EH (cell line): ENCODE measurements at regions not wholly inside any gene's neighbourhood (a gene's known extent, or its start where the extent isn't known, plus 50 kb on each side); places are given as distances from the start of the nearest gene placed in this dataset.

Experiments
- DNase-seq: peaks from one replicate; pipeline ENCODE4 v3.0.0-alpha.2; 2015; ENCODE audit warnings: low read depth

DNA sequence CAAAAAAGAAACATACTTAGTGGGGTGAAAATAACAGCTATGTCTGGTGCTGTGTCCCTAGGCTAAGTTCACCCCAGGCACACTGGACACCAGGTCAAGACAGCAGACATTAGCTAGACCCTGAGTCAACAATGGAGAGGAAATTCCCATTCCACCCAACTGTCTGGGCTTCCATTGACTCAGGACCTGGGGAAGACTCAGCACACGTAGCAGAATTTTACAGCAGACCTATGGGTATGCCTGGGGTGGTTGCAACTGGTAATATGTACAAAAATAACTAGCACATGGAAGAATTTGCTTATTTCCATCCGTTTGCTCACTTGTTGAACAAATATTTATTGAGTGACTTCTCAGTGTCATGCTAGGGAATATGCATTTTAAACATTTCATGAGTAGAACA, 117.0 kb downstream of the GAS1 start:
- peak; percentile 41 for DNase-seq

GRCh38 chr9:86829496-86830046, 117.7 kb downstream of the GAS1 start:
- DNase-seq = no peak

DNA sequence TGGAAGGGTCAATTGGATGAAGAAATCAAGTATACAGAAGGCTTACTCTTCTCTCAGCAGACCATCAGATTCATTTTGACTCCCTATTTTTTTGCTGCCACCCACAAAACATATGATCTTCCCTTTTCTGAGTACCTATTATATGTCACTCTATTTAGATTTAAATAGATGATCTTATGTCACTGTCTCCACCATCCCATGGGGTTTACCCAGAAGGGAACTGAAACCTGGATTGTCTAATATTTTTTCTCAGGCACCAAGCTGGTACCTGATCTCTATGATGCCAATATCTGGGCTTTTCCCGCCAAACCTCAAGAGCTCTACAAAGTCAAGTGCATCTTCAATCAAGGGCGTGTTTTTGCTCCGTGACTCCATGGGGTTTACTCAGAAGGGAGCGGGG, 118.7 kb downstream of the GAS1 start:
- no peak for DNase-seq

GRCh38 chr9:86827893-86828292, 119.4 kb downstream of the GAS1 start:
- no peak for DNase-seq

DNA sequence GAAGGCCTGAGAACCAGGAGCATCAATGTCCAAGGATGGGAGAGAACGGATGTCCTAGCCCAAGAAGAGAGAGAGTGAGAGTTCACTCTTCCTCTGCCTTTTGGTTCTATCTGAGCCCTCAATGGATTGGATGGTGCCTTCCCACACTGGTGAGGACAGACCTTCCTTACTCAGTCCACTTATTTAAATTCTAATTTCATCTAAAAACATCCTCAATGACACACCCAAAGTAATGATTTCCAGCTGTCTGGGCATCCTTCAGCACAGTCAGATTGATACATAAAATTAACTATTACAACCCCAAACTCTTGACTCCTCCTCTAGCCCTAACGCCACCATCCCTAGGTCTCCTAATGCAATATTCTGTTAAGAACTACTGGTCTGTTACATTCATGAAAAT, 122.0 kb downstream of the GAS1 start:
- no peak for DNase-seq

- no peak for DNase-seq
Measured at GRCh38 chr9:86822006-86822801, 125.1 kb downstream of the GAS1 start.

DNA sequence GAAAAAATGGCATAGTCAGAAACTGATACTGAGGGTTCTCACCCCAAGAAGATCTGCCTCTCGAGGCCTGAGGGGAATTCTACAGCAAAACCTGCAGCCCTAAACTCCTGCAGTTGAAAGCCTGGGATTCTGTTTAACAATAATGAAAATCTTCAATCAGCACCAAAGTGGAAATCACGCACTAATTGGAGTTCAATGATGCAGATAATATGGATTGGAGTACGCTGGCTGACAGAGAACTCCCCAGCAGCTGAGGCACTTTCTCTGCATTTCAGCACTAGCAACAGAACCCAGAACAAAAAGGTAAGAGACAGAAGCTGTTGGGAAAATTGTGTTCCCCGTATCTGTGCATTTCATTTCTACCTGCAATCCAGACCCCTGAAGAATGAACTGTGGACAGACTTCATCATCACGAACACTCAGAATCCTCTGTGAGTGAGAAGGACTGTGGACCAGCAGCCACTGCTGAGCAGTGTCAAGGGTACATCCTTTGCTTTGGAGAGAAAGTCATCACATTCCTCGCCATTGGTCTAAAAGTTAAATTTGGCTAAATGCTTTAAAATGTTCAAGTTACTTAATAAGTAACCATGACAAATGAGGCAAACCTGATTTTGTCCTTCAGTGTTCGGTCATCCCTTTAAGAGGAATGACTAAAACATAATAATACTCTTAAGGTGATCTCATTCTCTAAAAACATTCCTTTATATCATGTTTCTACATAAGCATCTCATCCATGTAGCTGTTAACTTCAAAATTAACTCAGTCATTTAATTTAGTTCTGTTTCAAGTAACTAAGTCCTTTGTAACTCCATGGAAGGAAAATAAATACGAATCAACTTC, 126.1 kb downstream of the GAS1 start:
- DNase-seq = peak; percentile 17

DNA sequence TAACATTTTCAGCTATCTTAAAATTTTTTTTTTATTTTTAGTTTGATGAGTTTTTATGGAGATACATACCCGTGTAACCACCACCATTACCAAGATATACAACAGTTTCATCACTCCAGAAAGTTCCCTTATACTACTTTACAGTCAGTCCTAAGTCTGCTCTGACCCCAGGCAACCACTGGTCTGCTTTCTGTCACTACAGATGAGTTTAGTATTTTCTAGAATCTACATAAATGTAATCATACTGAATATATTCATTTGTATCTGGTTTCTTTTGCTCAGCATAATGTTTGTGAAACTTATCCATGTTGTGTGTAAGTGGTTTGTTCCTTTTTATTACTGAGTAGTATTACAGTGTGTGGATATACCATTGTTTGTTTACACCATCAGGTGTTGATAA, 127.8 kb downstream of the GAS1 start:
- no peak for DNase-seq

DNA sequence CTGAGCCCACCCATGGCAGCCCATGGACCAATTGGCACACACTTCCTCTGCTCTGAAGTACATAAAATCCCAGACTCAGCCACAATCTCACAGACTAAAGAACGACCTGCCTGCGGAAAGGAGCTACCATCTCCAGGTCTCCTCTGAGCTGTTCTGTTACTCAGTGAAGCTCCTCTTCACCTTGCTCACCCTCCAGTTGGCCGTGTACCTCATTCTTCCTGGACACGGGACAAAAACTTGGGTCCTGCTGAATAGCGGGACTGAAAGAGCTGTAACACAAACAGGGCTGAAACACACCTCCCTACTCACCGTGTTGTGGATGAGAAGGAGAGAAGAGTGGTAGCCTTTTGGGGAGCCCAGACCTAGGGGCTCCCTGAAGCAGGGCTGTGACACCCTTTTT, 128.7 kb downstream of the GAS1 start:
- DNase-seq = no peak

DNA sequence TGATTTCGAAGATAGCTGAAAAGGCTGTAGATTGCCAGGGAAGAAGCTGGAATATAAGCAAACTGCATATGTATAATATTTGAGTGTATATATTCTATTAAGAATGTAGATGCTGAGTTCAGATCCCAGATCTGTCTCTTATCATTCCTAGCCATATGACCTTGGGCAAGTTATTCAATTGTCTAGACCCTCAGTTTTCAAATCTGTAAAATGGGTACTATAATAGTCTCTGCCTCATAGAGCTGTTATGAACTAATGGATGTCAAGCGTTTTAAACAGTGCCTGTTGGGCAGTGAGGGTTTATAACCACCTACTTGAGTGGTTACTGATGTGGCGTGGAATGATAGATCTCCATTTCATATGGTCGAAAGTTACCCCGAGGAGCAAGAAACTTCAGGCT, 130.4 kb downstream of the GAS1 start:
- no peak for DNase-seq

- DNase-seq = no peak
Measured at GRCh38 chr9:86816366-86816765, 130.9 kb downstream of the GAS1 start.

DNA sequence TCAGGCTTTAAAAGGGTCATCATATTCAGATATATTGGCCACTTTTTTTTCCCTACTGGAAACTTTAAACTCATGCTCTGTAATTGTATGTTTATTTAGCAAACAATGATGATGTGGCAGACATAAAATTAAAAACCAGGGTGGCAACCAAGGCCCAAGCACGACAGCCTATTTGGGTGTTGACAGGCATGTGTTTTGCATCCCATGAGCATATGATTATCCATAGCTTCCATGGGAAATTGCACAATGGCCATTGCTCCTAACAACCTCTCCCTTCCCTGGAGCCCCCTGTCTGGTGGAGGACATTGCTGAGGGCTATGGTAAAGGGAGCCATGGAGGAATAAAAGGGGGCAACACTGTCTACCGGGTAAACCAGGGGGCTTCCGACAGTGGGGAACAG, 134.7 kb downstream of the GAS1 start:
- DNase-seq = no peak

GRCh38 chr9:86809759-86810367, 137.4 kb downstream of the GAS1 start:
- no peak for DNase-seq

- DNase-seq = no peak
Measured at GRCh38 chr9:86809151-86809550, 138.2 kb downstream of the GAS1 start.

DNA sequence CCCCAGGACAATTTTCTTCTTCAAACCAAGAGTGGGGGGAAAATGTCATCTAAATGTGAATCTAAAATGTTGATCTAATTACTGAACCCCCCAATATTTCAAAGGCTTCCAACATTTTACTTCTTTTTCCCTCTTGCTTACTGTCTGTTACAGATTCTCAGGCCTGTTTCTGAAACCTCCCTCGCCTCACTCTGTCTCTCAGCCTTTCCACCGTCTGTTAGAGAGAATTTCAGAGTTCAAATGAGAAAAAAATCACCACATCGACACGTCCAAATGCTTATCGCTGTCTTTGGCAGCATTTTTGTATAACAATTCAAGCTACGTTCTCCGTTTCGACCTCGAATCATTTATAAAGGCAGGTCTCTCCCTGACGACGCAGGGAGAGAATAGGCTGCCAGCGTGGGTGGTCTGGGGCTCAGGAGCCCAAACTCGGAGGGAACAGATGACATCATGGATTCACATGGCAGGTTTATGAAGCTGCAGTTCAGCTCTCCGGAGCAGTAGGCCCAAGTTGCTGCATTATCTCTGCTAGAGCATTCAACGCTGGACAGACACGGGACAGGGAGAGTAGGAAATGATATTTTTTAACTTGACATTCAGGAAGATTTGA, 139.8 kb downstream of the GAS1 start:
- no peak for DNase-seq

DNA sequence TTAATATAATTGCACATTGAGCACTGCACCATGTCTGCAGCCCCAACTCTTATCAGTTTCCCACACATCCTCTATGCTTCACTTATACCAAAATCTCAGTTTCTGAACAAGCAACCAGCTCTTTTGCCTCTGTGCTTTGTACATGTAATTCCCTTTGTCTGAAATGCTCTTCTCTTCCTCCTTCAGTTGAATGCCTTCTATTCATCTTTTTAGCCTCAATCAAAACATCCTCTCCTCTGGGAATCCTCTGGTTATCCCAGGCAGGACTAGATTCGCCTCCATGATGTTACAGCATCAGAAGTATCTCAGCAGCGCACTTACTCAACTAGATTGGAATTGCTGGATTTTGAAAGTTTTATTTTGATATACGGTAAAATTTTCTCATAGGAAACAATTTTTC, 143.3 kb downstream of the GAS1 start:
- DNase-seq = no peak

- no peak for DNase-seq
Measured at GRCh38 chr9:86802900-86803673, 144.2 kb downstream of the GAS1 start.

- DNase-seq = peak; percentile 4
Measured at GRCh38 chr9:86801246-86801645, 146.1 kb downstream of the GAS1 start.

- DNase-seq = no peak
Measured at GRCh38 chr9:86800681-86801080, 146.6 kb downstream of the GAS1 start.

GRCh38 chr9:86798966-86799365, 148.3 kb downstream of the GAS1 start:
- no peak for DNase-seq

- DNase-seq = no peak
Measured at GRCh38 chr9:86796666-86797065, 150.6 kb downstream of the GAS1 start.
